Left kidney (tissue), 1 donor: ENCODE measurements at regions not wholly inside any gene's neighbourhood (a gene's known extent, or its start where the extent isn't known, plus 50 kb on each side); places are given as distances from the start of the nearest gene placed in this dataset.
"Not testable (repeated sequence)": the region's sequence is repeated elsewhere in the genome, so short reads cannot be mapped to it uniquely, and the experiment has no call there.

Experiments used
- DNase-seq: peaks from one replicate; pipeline ENCODE4 v3.0.0-alpha.2; 2013

GRCh38 chr12:116687888-116688287, 50.0 kb downstream of the SPRING1 start:
- no peak for DNase-seq

GRCh38 chr12:116684891-116685290, 53.0 kb downstream of the SPRING1 start:
- no peak for DNase-seq

GRCh38 chr12:116677202-116677661, 60.6 kb downstream of the SPRING1 start:
- DNase-seq: no peak

GRCh38 chr12:116675339-116676107, 62.3 kb downstream of the SPRING1 start:
- DNase-seq: no peak

GRCh38 chr12:116674643-116675183, 63.2 kb downstream of the SPRING1 start:
- DNase-seq: no peak

- DNase-seq: no peak
These were observed 64.2 kb downstream of the SPRING1 start for GRCh38 chr12:116673681-116674111.

GRCh38 chr12:116672842-116673516, 64.9 kb downstream of the SPRING1 start:
- no peak for DNase-seq

- no peak for DNase-seq
These were observed 65.9 kb downstream of the SPRING1 start for GRCh38 chr12:116672010-116672409.

GRCh38 chr12:116670859-116671258, 67.0 kb downstream of the SPRING1 start:
- DNase-seq: no peak

- DNase-seq: no peak
These were observed 70.1 kb downstream of the SPRING1 start for GRCh38 chr12:116667752-116668151.

- not testable (repeated sequence) for DNase-seq
These were observed 71.0 kb downstream of the SPRING1 start for GRCh38 chr12:116666829-116667228.

- DNase-seq: no peak
These were observed 71.6 kb downstream of the SPRING1 start for GRCh38 chr12:116666305-116666673.

GRCh38 chr12:116665666-116666304, 72.1 kb downstream of the SPRING1 start:
- no peak for DNase-seq

- DNase-seq: no peak
These were observed 73.8 kb downstream of the SPRING1 start for GRCh38 chr12:116664085-116664484.

GRCh38 chr12:116662612-116663144, 75.2 kb downstream of the SPRING1 start:
- DNase-seq: no peak

- no peak for DNase-seq
These were observed 76.5 kb downstream of the SPRING1 start for GRCh38 chr12:116661341-116661740.

GRCh38 chr12:116660740-116661139, 77.1 kb downstream of the SPRING1 start:
- DNase-seq: not testable (repeated sequence)

GRCh38 chr12:116659771-116660481, 77.9 kb downstream of the SPRING1 start:
- DNase-seq: no peak

- no peak for DNase-seq
These were observed 79.9 kb downstream of the SPRING1 start for GRCh38 chr12:116657921-116658495.

GRCh38 chr12:116656306-116656705, 81.6 kb downstream of the SPRING1 start:
- no peak for DNase-seq

GRCh38 chr12:116654226-116654743, 83.6 kb downstream of the SPRING1 start:
- DNase-seq: no peak
